KMS-11 (cell line): ENCODE measurements at regions not wholly inside any gene's neighbourhood (a gene's known extent, or its start where the extent isn't known, plus 50 kb on each side); places are given as distances from the start of the nearest gene placed in this dataset.
"Not testable (repeated sequence)": the region's sequence is repeated elsewhere in the genome, so short reads cannot be mapped to it uniquely, and the experiment has no call there.

ENCODE experiments used
- H2AFZ ChIP-seq: fragments of 200-600 bp; sonication (generic); 2 replicates; pipeline ENCODE4 v1.6.1; 2016; ENCODE audit warnings: antibody characterized with exemption, mixed run types, low read depth
- H3K27ac ChIP-seq: fragments of 200-600 bp; sonication (generic); 2 replicates; pipeline ENCODE4 v1.6.1; 2016; ENCODE audit warnings: mild to moderate bottlenecking, mixed run types
- H3K27me3 ChIP-seq: fragments of 200-600 bp; sonication (generic); 2 replicates; pipeline ENCODE4 v1.6.1; 2017; ENCODE audit warnings: mild to moderate bottlenecking, low read depth, mixed run types, moderate library complexity; ENCODE audit not compliant: insufficient read depth
- H3K36me3 ChIP-seq: fragments of 200-600 bp; sonication (generic); 2 replicates; pipeline ENCODE4 v1.6.1; 2017; ENCODE audit warnings: mild to moderate bottlenecking, mixed run types; ENCODE audit not compliant: insufficient read depth
- H3K4me1 ChIP-seq: fragments of 200-600 bp; sonication (generic); 2 replicates; pipeline ENCODE4 v1.6.1; 2016; ENCODE audit warnings: mild to moderate bottlenecking, low read depth, mixed run types; ENCODE audit not compliant: poor library complexity, severe bottlenecking
- H3K4me2 ChIP-seq: fragments of 200-600 bp; sonication (generic); 2 replicates; pipeline ENCODE4 v1.7.0; 2016; ENCODE audit warnings: mild to moderate bottlenecking, mixed run types
- H3K4me3 ChIP-seq: fragments of 200-600 bp; sonication (generic); IDR thresholded peaks from 2 replicates; pipeline ENCODE4 v1.6.1; 2017; ENCODE audit warnings: low read depth, low read length, mixed read lengths; ENCODE audit not compliant: insufficient read depth
- H3K79me2 ChIP-seq: fragments of 200-600 bp; sonication (generic); 2 replicates; pipeline ENCODE4 v1.6.1; 2016; ENCODE audit warnings: low read depth, mixed run types; ENCODE audit not compliant: insufficient read depth
- H3K9ac ChIP-seq: fragments of 200-600 bp; sonication (generic); 2 replicates; pipeline ENCODE4 v1.6.1; 2016; ENCODE audit warnings: mild to moderate bottlenecking, mixed run types
- H4K20me1 ChIP-seq: fragments of 200-600 bp; sonication (generic); 2 replicates; pipeline ENCODE4 v1.6.1; 2016; ENCODE audit warnings: mild to moderate bottlenecking, mixed run types; ENCODE audit not compliant: insufficient read depth
- TF ChIP-seq, protein P1 (sequence below): fragments of 200-600 bp; sonication (generic); conservative IDR thresholded peaks from 2 replicates; pipeline ENCODE4 v1.6.1; 2017; ENCODE audit warnings: low read depth, mild to moderate bottlenecking, antibody characterized with exemption, low read length, moderate library complexity, mixed read lengths

DNA sequence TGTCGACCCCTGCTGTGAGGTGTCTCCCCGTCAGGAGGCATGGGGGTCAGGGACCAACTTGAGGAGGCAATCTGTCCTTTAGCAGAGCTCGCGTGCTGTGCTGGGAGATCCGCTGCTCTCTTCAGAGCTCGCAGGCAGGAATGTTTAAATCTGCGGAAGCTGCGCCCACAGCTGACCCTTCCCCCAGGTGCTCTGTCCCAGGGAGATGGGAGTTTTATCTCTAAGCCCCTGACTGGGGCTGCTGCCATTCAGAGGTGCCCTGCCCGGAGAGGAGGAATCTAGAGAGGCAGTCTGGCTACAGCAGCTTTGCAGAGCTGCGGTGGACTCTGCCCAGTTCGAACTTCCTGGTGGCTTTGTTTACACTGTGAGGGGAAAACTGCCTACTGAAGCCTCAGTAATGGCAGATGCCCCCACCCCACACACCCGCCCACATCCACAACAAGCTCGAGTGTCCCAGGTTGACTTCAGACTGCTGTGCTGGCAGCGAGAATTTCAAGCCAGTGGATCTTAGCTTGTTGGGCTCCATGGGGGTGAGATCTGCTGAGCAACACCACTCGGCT lies 133.1 kb downstream of the CENPC start:
- H3K4me1 ChIP-seq, H3K27me3 ChIP-seq, H3K36me3 ChIP-seq: not testable (repeated sequence)

DNA sequence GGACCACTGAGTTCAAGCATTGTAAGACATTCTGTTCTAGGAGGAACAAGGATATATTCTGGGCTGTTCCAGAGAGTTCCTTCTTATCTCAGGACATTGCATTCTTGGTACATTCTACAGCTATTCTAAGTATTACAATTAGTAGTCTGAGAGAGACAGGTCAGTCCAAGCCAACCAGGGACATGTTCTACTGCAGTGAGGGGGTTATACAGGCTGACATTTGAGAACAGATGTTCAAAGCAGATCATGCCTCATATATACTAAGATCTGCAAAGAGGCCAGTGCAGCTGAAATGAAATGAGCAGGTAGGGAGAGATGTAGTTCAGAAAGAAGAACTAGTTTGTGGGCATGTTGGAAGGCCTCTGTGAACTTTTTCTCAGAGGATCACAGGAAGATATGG lies 142.0 kb downstream of the CENPC start:
- no peak overlapping the region for H3K27ac ChIP-seq
- H2AFZ ChIP-seq: no peak overlapping the region
- H3K27me3 ChIP-seq: no peaks in the 10 kb centered on the region
- H3K4me3 ChIP-seq: no peak overlapping the region
- no peaks in the 10 kb centered on the region for H3K4me1 ChIP-seq
- H3K4me2 ChIP-seq: no peak overlapping the region
- H3K36me3 ChIP-seq: no peaks in the 10 kb centered on the region
- TF ChIP-seq, protein P1, sequence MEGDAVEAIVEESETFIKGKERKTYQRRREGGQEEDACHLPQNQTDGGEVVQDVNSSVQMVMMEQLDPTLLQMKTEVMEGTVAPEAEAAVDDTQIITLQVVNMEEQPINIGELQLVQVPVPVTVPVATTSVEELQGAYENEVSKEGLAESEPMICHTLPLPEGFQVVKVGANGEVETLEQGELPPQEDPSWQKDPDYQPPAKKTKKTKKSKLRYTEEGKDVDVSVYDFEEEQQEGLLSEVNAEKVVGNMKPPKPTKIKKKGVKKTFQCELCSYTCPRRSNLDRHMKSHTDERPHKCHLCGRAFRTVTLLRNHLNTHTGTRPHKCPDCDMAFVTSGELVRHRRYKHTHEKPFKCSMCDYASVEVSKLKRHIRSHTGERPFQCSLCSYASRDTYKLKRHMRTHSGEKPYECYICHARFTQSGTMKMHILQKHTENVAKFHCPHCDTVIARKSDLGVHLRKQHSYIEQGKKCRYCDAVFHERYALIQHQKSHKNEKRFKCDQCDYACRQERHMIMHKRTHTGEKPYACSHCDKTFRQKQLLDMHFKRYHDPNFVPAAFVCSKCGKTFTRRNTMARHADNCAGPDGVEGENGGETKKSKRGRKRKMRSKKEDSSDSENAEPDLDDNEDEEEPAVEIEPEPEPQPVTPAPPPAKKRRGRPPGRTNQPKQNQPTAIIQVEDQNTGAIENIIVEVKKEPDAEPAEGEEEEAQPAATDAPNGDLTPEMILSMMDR: no peak
- H3K79me2 ChIP-seq: no peaks in the 10 kb centered on the region
- no peak overlapping the region for H3K9ac ChIP-seq
- H4K20me1 ChIP-seq: no peaks in the 10 kb centered on the region

More for the DNA sequence above, 133.1 kb downstream of the CENPC start:
- not testable (repeated sequence) for H3K4me2 ChIP-seq, H3K79me2 ChIP-seq, H3K9ac ChIP-seq, H3K27ac ChIP-seq, H2AFZ ChIP-seq, H4K20me1 ChIP-seq, H3K4me3 ChIP-seq

- Histone ChIP-seq H3K4me3 (no peak overlapping the region), H3K4me2 (no peak overlapping the region)
- TF ChIP-seq, protein P1: no peak
These were observed 143.4 kb downstream of the CENPC start for GRCh38 chr4:67401902-67402301.

GRCh38 chr4:67397931-67398330 lies 147.4 kb downstream of the CENPC start:
- H3K27ac ChIP-seq: no peak overlapping the region

More at GRCh38 chr4:67401902-67402301, 143.4 kb downstream of the CENPC start:
- Histone ChIP-seq H4K20me1 (no peaks in the 10 kb centered on the region), H3K4me1 (no peaks in the 10 kb centered on the region), H3K27ac (no peak overlapping the region), H3K79me2 (no peaks in the 10 kb centered on the region), H3K9ac (no peak overlapping the region), H3K36me3 (no peaks in the 10 kb centered on the region), H2AFZ (no peak overlapping the region), H3K27me3 (no peaks in the 10 kb centered on the region)

DNA sequence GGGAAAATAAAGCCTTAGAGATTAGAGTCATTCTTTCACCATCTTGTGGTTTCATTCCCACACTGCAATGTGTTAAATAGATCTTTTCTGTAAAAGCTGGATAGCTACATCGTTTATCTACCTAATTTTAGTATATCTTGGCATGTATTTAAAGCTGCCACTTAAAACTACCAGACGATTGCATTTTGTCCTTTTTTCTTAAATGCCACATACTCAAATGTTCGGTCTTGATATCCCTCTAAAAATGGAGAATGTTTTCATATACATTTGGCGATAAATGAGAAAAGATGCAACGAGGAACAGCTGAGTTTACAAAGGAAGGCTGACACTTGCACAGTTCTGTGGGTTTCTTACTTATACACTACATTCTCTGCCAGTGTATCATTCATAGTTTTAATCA lies 148.3 kb downstream of the CENPC start:
- Histone ChIP-seq H3K9ac (no peak overlapping the region), H2AFZ (no peak overlapping the region), H3K27ac (no peak overlapping the region), H3K27me3 (no peaks in the 10 kb centered on the region), H3K4me3 (no peak overlapping the region), H3K36me3 (no peaks in the 10 kb centered on the region), H3K4me2 (no peak overlapping the region), H3K79me2 (no peaks in the 10 kb centered on the region), H3K4me1 (no peaks in the 10 kb centered on the region), H4K20me1 (no peaks in the 10 kb centered on the region)
- TF ChIP-seq, protein P1: no peak

More at GRCh38 chr4:67397931-67398330, 147.4 kb downstream of the CENPC start:
- H3K4me1 ChIP-seq: no peaks in the 10 kb centered on the region
- H4K20me1 ChIP-seq: no peaks in the 10 kb centered on the region
- H3K79me2 ChIP-seq: no peaks in the 10 kb centered on the region
- H2AFZ ChIP-seq: no peak overlapping the region
- TF ChIP-seq, protein P1: no peak
- H3K4me2 ChIP-seq: no peak overlapping the region
- H3K27me3 ChIP-seq: no peaks in the 10 kb centered on the region
- no peak overlapping the region for H3K4me3 ChIP-seq
- no peaks in the 10 kb centered on the region for H3K36me3 ChIP-seq
- H3K9ac ChIP-seq: no peak overlapping the region
